ENCODE measurements at regions not wholly inside any gene's neighbourhood (a gene's known extent, or its start where the extent isn't known, plus 50 kb on each side); places are given as distances from the start of the nearest gene placed in this dataset.
"Not testable (repeated sequence)": the region's sequence is repeated elsewhere in the genome, so short reads cannot be mapped to it uniquely, and the experiment has no call there.

- H3K4me3 ChIP-seq = no peak overlapping the region
Observed at GRCh38 chr3:4198491-4198890, 104.7 kb upstream of the SETMAR start.

DNA sequence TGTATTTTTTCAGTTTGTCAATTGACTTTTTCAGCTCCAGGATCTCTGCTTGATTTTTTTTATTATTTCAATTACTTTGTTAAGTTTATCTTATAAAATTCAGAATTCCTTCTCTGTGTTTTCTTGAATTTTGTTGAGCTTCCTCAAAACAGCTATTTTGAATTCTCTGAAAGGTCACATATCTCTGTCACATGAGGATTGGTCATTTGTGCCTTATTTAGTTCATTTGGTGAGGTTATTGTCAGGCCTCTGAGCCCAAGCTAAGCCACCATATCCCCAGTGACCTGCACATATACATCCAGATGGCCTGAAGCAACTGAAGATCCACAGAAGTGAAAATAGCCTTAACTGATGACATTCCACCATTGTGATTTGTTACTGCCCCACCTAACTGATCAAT is 98.4 kb upstream of the SETMAR start:
- H3K4me3 ChIP-seq; H3K27me3 ChIP-seq; ATAC-seq (ENCODE audit: low FRiP score in 2 of 2); H3K27ac ChIP-seq; H3K36me3 ChIP-seq; H3K9me3 ChIP-seq; DNase-seq; H3K4me1 ChIP-seq: not testable (repeated sequence)

More at GRCh38 chr3:4198491-4198890, 104.7 kb upstream of the SETMAR start:
- Histone ChIP-seq H3K36me3 (no peaks in the 10 kb centered on the region), H3K27ac (no peak overlapping the region), H3K9me3 (no peaks in the 10 kb centered on the region), H3K4me1 (no peaks in the 10 kb centered on the region), H3K27me3 (no peaks in the 10 kb centered on the region)
- TF ChIP-seq EP300 (IDR thresholded peaks at IDR 0.05) (no peak), CTCF (IDR thresholded peaks at IDR 0.05) (no peak), POLR2AphosphoS5 (IDR thresholded peaks at IDR 0.05) (no peak), POLR2A (IDR thresholded peaks at IDR 0.05) (no peak)
- ATAC-seq (ENCODE audit: low FRiP score in 2 of 2) (no peak), DNase-seq (no peak)
- WGBS, 2 donors = 89 to 93% methylated on average over 3 of the region's 3 CpGs

GRCh38 chr3:4207672-4208071 is 95.5 kb upstream of the SETMAR start:
- Histone ChIP-seq H3K27ac (no peak overlapping the region), H3K36me3 (no peaks in the 10 kb centered on the region), H3K27me3 (no peaks in the 10 kb centered on the region), H3K9me3 (no peaks in the 10 kb centered on the region), H3K4me1 (no peaks in the 10 kb centered on the region), H3K4me3 (no peak overlapping the region)
- DNase-seq = no peak
- ATAC-seq (ENCODE audit: low FRiP score in 2 of 2) = no peak
- WGBS, 2 donors = 46% methylated on average over 3 of the region's 3 CpGs
- TF ChIP-seq EP300 (IDR thresholded peaks at IDR 0.05) (no peak), POLR2A (IDR thresholded peaks at IDR 0.05) (no peak), CTCF (IDR thresholded peaks at IDR 0.05) (no peak), POLR2AphosphoS5 (IDR thresholded peaks at IDR 0.05) (no peak)

DNA sequence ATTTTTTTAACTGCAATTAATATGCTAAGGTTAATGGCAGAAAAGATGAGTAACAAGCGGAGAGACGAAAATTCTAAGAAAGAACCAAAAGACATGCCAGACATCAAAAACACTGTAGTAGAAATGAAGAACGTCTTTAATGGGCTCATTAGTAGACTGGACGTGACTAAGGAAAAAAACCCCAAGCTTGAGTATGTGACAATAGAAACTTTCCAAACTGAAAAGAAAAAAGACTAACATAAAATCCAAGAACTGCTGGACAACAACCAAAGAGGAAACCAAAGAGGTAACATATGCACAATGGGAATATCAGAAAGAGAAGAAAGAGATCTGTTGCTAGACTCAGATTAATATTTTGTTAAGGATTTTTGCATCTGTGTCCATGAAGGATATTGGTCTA is 94.6 kb upstream of the SETMAR start:
- Histone ChIP-seq H3K9me3 (peaks cover 0 to under 1% (median 0%) of the 10 kb centered on the region in 4 donors), H3K4me1 (no peaks in the 10 kb centered on the region), H3K27me3 (no peaks in the 10 kb centered on the region), H3K36me3 (no peaks in the 10 kb centered on the region), H3K27ac (no peak overlapping the region), H3K4me3 (no peak overlapping the region)
- TF ChIP-seq CTCF (IDR thresholded peaks at IDR 0.05) (no peak), POLR2A (IDR thresholded peaks at IDR 0.05) (no peak), EP300 (IDR thresholded peaks at IDR 0.05) (no peak)
- WGBS, 2 donors = 76 to 87% methylated on average over 4 of the region's 4 CpGs
- ATAC-seq (ENCODE audit: low FRiP score in 2 of 2) (no peak), DNase-seq (no peak)

DNA sequence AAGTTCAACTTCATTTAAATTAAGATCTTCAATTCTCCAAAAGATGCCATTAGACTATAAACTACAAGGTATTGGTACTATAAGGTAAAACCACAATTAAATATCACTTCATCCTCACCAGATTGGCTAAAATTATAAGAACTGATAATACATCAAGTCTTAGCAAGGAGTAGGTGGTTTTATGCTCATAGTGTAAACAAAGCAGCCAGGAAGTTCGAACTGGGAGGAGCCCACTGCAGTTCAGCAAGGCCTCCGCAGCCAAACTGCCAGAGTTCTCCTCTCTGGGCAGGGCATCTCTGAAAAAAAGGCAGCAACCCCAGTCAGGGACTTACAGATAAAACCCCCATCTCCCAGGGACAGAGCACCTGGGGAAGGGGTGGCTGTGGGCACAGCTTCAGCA is 91.6 kb upstream of the SETMAR start:
- no peak for ATAC-seq (ENCODE audit: low FRiP score in 2 of 2)
- no peak for DNase-seq
- Histone ChIP-seq H3K4me3 (no peak overlapping the region), H3K4me1 (no peaks in the 10 kb centered on the region), H3K36me3 (no peaks in the 10 kb centered on the region), H3K27me3 (no peaks in the 10 kb centered on the region), H3K9me3 (peaks cover 0 to 7% (median 1%) of the 10 kb centered on the region in 4 donors), H3K27ac (no peak overlapping the region)
- TF ChIP-seq POLR2A (IDR thresholded peaks at IDR 0.05) (no peak), POLR2AphosphoS5 (IDR thresholded peaks at IDR 0.05) (no peak), EP300 (IDR thresholded peaks at IDR 0.05) (no peak), CTCF (IDR thresholded peaks at IDR 0.05) (no peak)
- 59 to 73% methylated on average over 2 of the region's 2 CpGs for WGBS, 2 donors

DNA sequence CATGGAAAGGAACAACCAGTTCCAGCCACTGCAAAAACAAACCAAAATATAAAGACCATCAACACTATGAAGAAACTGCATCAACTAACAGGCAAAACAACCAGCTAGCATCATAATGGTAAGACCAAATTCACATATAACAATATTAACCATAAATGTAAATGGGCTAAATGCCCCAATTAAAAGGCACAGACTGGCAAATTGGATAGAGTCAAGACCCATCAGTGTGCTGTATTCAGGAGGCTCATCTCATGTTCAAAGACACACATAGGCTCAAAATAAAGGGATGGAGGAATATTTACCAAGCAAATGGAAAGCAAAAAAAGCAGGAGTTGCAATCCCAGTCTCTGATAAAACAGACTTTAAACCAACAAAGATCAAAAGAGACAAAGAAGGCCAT is 89.7 kb upstream of the SETMAR start:
- not testable (repeated sequence) for DNase-seq; H3K4me1 ChIP-seq; H3K4me3 ChIP-seq; H3K27me3 ChIP-seq; ATAC-seq (ENCODE audit: low FRiP score in 2 of 2); H3K9me3 ChIP-seq; H3K27ac ChIP-seq; H3K36me3 ChIP-seq

DNA sequence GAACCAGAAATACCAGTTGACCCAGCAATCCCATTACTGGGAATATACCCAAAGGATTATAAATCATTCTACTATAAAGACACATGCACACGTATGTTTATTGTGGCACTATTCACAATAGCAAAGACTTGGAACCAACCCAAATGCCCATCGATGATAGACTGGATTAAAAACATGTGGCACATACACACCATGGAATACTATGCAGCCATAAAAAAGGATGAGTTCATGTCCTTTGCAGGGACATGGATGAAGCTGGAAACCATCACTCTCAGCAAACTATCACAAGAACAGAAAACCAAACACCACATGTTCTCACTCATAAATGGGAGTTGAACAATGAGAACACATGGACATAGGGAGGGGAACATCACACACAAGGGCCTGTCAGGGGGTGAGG is 86.2 kb upstream of the SETMAR start:
- not testable (repeated sequence) for H3K27ac ChIP-seq; H3K9me3 ChIP-seq; H3K4me3 ChIP-seq; DNase-seq; H3K4me1 ChIP-seq; ATAC-seq (ENCODE audit: low FRiP score in 2 of 2); H3K36me3 ChIP-seq; H3K27me3 ChIP-seq
- 84 to 90% methylated on average over 2 of the region's 2 CpGs for WGBS, 2 donors
